GM12892 (cell line): ENCODE measurements at regions not wholly inside any gene's neighbourhood (a gene's known extent, or its start where the extent isn't known, plus 50 kb on each side); places are given as distances from the start of the nearest gene placed in this dataset.

ENCODE experiments used
- DNase-seq: peaks from one replicate; pipeline ENCODE4 v3.0.0; 2011; ENCODE audit not compliant: insufficient read length
- FAIRE-seq: peaks from 2 replicates; lab custom pipeline; 2011; peaks lifted over from hg19 to GRCh38; lab: Jason Lieb, UNC
- POLR2A ChIP-seq: IDR thresholded peaks from 2 replicates; pipeline ENCODE4 v1.6.1; 2011; ENCODE audit warnings: low read depth, low read length, control low read depth
- POLR2AphosphoS5 ChIP-seq: IDR thresholded peaks from 2 replicates; pipeline ENCODE4 v1.6.1; 2011; ENCODE audit warnings: low read depth, low read length, control low read depth
- TAF1 ChIP-seq: IDR thresholded peaks from 2 replicates; pipeline ENCODE4 v1.6.1; 2011; ENCODE audit warnings: low read depth, mild to moderate bottlenecking, control low read depth, low read length, borderline replicate concordance

DNA sequence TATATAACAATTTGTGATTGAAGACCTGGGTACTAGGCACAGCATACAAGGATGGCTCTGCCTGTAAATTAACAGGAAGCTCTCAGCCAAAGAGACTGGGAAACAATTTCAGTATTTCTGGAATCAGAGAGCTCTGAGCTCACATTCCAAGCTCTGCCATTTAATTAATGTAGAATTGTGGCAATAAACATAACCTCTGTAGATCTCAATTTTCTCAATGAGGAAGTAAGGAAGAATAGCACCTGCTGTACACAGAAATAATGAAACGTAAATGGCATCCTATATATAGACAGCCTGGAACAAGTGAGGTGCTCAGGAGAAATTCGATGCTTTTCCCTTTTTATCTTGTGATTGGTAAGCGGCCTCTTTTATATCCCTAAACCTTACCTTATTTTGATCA is 538.5 kb upstream of the JAG1 start:
- FAIRE-seq (no peak), DNase-seq (no peak)
- no peak for TF ChIP-seq POLR2AphosphoS5
- no peak for TF ChIP-seq POLR2A
- TF ChIP-seq TAF1 = no peak

DNA sequence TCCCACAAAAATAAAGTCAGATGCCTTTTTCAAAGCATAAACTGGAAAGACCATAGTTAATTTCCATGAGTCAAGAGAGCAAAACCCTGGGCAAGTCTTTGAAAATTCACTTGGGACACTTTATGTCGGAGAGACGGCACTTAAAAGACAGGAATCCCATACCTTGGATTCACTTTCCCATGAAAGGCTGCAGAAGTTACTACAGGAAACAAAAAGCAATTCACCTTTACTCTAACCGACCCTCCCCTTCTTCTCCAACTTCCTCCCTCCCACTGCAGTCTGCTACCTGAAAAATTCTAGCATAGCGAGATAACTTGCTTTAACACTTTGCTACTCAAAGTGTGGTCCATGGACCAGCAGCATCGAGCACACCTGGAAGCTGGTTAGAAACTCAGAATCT is 539.1 kb upstream of the JAG1 start:
- TF ChIP-seq TAF1 = no peak
- no peak for TF ChIP-seq POLR2AphosphoS5
- TF ChIP-seq POLR2A = no peak
- DNase-seq (no peak), FAIRE-seq (no peak)

DNA sequence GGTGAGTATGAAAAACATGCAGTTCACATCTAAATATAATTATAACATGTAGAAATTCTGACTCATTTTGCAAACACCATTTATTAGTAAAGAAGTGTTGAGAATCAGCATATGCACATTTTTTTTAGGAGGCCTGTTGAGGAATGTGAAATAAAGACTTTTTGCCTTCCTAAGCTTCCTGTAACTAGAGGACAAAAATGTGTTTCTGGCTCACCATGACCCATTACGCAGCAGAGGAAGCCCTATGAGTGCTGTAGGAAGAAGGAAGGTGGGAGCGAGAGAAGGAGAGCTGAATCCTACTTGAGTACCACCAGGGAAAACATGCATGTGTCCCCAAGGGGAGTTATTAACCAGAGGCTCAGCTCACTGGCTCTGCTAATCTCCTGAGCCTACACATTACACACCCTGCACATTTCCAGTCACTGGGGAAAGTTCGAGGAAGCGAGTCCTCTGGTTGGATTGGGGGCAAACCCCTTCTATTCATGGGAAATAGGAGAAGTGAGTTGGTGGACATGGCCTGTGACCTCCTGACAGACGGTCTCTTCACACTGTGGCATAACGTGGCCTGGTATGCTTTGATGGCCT is 540.5 kb upstream of the JAG1 start:
- TF ChIP-seq POLR2AphosphoS5 (no peak), TAF1 (no peak), POLR2A (no peak)
- FAIRE-seq = no peak
- DNase-seq = no peak

DNA sequence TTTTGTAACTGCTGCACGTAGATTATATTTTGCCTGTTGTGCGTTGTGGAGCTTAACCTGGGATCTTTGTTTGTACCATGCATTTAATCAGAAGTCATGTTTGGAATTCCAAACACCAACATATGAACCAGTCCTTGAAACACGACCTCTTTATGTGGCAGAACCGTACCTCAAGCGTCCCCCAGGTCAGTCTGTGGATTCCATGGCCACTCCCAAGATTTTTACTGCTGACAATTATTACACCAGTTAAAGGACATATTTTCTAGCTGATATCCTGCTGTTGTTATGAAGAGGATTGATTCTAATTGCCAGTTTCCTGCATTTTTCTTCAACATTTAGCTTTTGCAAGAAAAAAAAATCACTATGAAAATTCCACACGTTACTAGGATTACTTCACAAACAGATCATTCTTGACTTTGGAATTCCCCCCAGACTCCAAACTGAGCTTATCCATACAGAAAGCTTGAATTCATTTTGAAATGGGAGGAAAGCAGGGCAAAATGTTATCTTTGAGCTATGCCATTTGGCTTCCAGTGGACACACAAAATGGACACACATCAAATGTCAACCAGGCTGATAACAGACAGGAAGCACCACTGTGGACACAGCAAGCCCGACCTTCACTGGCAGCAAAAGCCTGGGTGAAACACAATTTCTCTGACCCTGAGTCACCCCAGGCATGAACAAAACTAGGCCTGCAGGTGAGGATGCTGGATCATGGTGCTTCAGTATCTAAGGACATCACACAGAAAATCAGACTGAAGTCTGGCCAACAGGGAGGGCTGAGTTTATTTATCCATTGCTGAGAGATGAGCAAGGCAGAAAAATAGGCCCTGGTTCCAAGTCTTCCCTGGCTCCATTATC is 542.9 kb upstream of the JAG1 start:
- TF ChIP-seq POLR2AphosphoS5 (no peak), POLR2A (no peak), TAF1 (no peak)
- FAIRE-seq (no peak), DNase-seq (no peak)

DNA sequence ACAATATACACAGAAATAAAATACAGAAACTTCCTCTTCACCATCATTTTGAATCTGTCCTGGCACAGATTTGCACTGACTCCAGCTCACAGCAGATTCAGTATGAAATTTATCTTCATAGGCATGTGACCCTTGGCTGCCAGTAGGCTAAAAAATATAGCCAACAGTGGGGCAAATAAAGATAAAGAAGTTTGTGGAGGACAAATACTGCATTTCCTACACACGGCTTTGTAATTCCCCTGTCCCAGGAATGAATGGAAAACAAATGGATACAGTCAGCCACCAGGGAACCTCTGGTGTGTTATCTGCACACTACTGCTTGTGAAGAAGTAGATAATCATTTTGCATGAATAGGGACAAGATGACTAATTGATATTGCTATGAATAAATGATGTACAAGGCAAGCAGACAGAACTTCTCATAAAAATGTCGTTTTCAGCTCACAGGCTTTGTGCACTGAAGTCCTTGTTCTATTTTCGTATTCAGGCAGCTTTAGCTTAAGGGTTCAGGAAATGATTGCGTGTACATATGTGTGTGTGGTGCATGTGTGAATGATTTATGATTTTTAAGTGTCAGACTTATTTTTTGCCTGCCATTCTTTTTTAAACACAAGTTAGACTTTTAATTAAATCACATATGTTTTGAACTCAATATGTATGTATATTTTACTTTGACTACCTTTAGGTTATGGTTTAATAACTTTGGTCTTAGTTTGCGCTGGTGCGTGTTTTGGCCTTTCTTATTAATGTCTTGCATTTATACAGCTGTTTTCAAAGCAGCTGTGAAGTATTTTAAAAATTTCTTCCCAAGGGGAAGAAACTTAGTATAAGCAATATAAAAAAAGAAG is 543.8 kb upstream of the JAG1 start:
- TF ChIP-seq POLR2AphosphoS5 (no peak), POLR2A (no peak), TAF1 (no peak)
- DNase-seq (no peak), FAIRE-seq (no peak)

DNA sequence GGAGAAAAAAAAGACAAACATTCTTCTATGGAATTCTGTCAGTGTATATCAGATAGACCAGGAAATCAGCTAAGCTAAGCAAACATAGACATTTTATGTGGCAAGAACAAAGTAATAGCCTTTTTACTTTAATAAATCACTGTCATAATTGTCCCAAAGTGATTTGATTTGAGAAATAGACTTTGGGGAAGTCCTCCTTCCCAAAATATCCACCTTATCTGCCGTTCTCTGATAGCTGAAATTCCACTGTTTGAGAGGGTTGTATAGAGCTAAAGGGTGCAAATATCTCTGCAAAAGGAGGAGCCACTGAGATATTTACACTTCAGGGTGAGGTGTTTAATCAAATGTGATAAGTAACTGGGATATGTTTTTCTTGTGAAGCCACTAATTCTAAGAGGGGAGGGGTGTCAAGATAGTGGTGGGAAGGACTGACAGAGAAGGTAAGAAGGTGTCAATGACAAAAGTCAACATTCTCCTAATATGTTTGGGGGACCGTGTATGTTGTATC is 544.4 kb upstream of the JAG1 start:
- FAIRE-seq = no peak
- TF ChIP-seq TAF1 = no peak
- no peak for TF ChIP-seq POLR2AphosphoS5
- TF ChIP-seq POLR2A = no peak
- no peak for DNase-seq

DNA sequence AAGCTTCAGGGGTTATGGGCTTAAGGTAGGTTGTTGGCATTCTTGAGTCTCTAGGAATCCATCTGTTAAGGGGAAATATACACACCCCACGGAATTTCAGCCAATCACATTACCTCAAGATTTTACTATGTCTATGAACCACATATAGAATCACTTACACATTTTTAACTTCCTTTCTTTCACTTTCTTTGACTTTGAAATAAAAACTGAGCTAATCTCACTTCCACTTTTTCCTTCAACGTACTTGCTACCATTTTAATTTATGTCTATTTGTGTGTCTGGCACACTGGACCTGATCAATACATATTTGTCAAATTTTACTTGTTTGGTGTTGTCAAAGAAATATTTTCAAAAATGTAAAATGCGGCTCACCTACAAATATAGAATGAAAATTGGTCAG is 545.4 kb upstream of the JAG1 start:
- TF ChIP-seq POLR2A = no peak
- no peak for TF ChIP-seq TAF1
- no peak for TF ChIP-seq POLR2AphosphoS5
- DNase-seq (no peak), FAIRE-seq (no peak)

DNA sequence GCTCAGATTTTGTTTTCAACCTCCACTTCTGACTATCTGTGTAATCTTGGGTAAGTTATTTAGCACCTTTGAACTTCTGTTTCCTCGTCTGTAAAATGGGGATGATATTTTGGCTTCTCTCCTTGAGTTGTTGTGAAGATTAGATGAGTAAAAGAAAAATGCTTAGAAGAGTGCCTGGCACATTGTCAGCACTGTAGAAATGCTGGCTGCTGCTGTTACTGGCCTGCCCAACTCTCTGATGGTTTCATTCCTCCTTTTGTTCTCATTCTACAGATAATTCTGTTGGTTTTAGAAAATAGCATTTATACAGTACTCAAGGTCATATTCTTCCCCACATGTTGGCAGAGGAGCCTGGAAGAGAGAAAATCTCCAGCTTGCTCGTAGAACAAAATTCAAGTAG is 547.2 kb upstream of the JAG1 start:
- DNase-seq (no peak), FAIRE-seq (no peak)
- no peak for TF ChIP-seq POLR2A
- TF ChIP-seq POLR2AphosphoS5 = no peak
- no peak for TF ChIP-seq TAF1

DNA sequence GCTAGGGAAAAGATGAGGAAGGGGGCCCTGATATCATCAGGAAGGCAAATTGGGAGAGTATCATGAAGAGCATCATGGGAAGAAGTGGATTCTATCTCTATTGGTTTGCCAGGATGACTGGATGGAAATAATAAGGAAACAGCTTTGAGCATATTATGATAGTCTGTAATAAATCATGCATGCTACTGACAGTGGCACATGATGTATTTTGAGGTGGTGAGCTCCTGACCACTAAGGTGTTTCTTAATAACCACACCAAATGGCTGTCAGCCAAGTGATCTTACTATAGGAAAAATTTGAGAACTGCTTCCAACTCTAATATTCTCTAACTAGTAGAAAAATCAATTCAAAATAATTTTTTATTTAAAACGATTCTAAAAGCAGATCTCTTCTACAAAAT is 548.4 kb upstream of the JAG1 start:
- no peak for TF ChIP-seq POLR2A
- TF ChIP-seq POLR2AphosphoS5 = no peak
- no peak for TF ChIP-seq TAF1
- FAIRE-seq (no peak), DNase-seq (no peak)

DNA sequence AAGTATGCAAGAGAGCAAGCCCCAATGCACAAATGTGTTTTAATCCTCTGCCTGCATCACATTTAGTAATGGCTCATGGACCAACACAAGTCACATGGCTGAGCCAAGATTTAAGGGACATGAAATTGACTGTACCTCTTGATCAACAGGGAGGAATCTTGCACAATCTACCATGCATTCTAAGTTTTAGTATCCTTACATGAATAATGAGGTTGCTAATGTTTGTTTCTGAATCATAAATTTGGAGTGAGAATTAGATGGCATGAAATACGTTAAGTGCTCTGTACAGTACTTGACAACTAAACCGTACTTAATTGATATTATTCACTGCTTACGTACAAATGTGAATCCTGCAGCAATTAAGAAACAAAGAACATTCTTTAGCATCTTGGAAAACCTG is 553.8 kb upstream of the JAG1 start:
- DNase-seq (no peak), FAIRE-seq (no peak)
- TF ChIP-seq TAF1 (no peak), POLR2A (no peak), POLR2AphosphoS5 (no peak)

DNA sequence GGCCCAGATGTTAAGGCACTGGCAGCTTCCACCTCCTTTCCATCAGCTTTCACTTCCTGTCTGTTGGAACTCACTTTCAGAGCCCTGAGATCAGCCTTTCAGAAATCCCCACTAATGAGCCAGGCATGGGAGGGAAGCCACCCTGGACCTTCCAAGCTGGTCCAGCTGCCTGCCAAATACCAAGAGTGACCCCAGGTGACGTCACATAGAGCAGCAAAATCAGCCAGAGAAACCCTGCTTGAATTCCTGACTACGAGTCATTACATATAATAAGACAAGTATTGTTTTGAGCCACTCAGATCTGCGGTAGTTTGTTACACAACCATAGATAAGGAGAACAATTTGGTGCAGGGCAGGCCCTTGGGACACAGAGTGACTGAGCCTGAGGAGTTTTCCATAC is 556.0 kb upstream of the JAG1 start:
- FAIRE-seq (no peak), DNase-seq (no peak)

More for the DNA sequence above, 556.0 kb upstream of the JAG1 start:
- TF ChIP-seq TAF1 = no peak
- TF ChIP-seq POLR2A = no peak
- TF ChIP-seq POLR2AphosphoS5 = no peak
